ENCODE measurements at regions not wholly inside any gene's neighbourhood (a gene's known extent, or its start where the extent isn't known, plus 50 kb on each side); places are given as distances from the start of the nearest gene placed in this dataset.

DNA sequence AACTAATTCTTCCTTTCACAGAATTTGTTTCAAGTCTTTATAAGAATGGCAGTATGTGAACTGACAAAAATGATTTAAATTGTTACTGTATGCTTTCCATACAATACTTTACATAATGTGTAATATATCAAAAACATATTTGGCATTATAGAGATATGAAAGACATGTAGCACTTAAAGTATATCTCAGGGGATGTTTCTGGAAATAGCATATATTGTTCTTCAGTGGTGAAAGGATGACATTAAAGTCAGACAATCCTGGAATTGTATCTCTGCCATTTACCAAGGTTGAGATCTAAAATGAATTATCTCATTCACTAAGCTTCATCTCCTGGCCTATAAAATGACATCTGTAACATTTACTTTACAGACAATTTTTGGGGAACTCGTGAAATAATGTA, 358.4 kb upstream of the EPHA5 start:
- TF ChIP-seq TCF12 (IDR thresholded peaks at IDR 0.05) (no peak), CTCF (IDR thresholded peaks at IDR 0.05) (no peak)

Data from SK-N-SH (cell line).